Esophagus squamous epithelium (tissue), 4 donors: ENCODE measurements at regions not wholly inside any gene's neighbourhood (a gene's known extent, or its start where the extent isn't known, plus 50 kb on each side); places are given as distances from the start of the nearest gene placed in this dataset.

Experiments used
- CTCF ChIP-seq, 6 experiments: fragments of 450-650 bp in 4 of 6; fragments of 200-600 bp in 2 of 6; sonication (generic) in 2 of 6; IDR thresholded peaks; one replicate each; pipeline ENCODE4 v1.5.1; 2016 to 2019; ENCODE audit warnings: antibody characterized with exemption in 6 of 6, mild to moderate bottlenecking in 4 of 6, moderate library complexity in 4 of 6
- POLR2A ChIP-seq, 4 donors: fragments of 450-650 bp; IDR thresholded peaks; one replicate each; pipeline ENCODE4 v1.6.1; 2017; ENCODE audit warnings: antibody characterized with exemption in 4 of 4, mild to moderate bottlenecking in 4 of 4, moderate library complexity in 3 of 4

GRCh38 chr5:39518516-39518915 lies 93.7 kb upstream of the DAB2 start:
- TF ChIP-seq CTCF (IDR thresholded peaks at IDR 0.05) (no peak), POLR2A (IDR thresholded peaks at IDR 0.05) (no peak)
